ENCODE measurements at regions not wholly inside any gene's neighbourhood (a gene's known extent, or its start where the extent isn't known, plus 50 kb on each side); places are given as distances from the start of the nearest gene placed in this dataset.
"Not testable (repeated sequence)": the region's sequence is repeated elsewhere in the genome, so short reads cannot be mapped to it uniquely, and the experiment has no call there.

- peak overlapping the region; percentile 51 for H3K4me3 ChIP-seq (ENCODE audit: low read depth, low read length)
- DNase-seq (ENCODE audit: low read depth, low spot score), result no peak
- no peak for TF ChIP-seq CTCF (IDR thresholded peaks at IDR 0.05; ENCODE audit: low read depth, low read length)
- in situ Hi-C loops (cut with HindIII; ENCODE audit: low sequenced_read_pairs), result no loop called here
These were observed 265.4 kb downstream of the CGGBP1 start for GRCh38 chr3:87793337-87793877.

GRCh38 chr3:87792534-87793336, 266.1 kb downstream of the CGGBP1 start, which contains the start of gene HTR1F:
Gene HTR1F (plus strand): TSS chr3:87792706.
- TF ChIP-seq CTCF (IDR thresholded peaks at IDR 0.05; ENCODE audit: low read depth, low read length), result no peak
- H3K4me3 ChIP-seq (ENCODE audit: low read depth, low read length), result peak within 1 kb of the TSS; percentile 51
- no peak for DNase-seq (ENCODE audit: low read depth, low spot score)
- in situ Hi-C loops (cut with HindIII; ENCODE audit: low sequenced_read_pairs), result no loop called here

GRCh38 chr3:87792198-87792533, 266.6 kb downstream of the CGGBP1 start:
- DNase-seq (ENCODE audit: low read depth, low spot score), result no peak
- peak overlapping the region; percentile 51 for H3K4me3 ChIP-seq (ENCODE audit: low read depth, low read length)
- TF ChIP-seq CTCF (IDR thresholded peaks at IDR 0.05; ENCODE audit: low read depth, low read length), result no peak
- in situ Hi-C loops (cut with HindIII; ENCODE audit: low sequenced_read_pairs), result no loop called here

GRCh38 chr3:87791248-87792027, 267.4 kb downstream of the CGGBP1 start:
- no peak for TF ChIP-seq CTCF (IDR thresholded peaks at IDR 0.05; ENCODE audit: low read depth, low read length)
- in situ Hi-C loops (cut with HindIII; ENCODE audit: low sequenced_read_pairs), result no loop called here
- H3K4me3 ChIP-seq (ENCODE audit: low read depth, low read length), result no peak overlapping the region
- DNase-seq (ENCODE audit: low read depth, low spot score), result no peak

GRCh38 chr3:87789049-87789448, 269.8 kb downstream of the CGGBP1 start:
- H3K4me3 ChIP-seq (ENCODE audit: low read depth, low read length); DNase-seq (ENCODE audit: low read depth, low spot score); in situ Hi-C loops (cut with HindIII; ENCODE audit: low sequenced_read_pairs): not testable (repeated sequence)

GRCh38 chr3:87788516-87788915, 270.3 kb downstream of the CGGBP1 start:
- TF ChIP-seq CTCF (IDR thresholded peaks at IDR 0.05; ENCODE audit: low read depth, low read length), result no peak
- in situ Hi-C loops (cut with HindIII; ENCODE audit: low sequenced_read_pairs), result no loop called here
- no peak for DNase-seq (ENCODE audit: low read depth, low spot score)
- H3K4me3 ChIP-seq (ENCODE audit: low read depth, low read length), result no peak overlapping the region

GRCh38 chr3:87780811-87781210, 278.0 kb downstream of the CGGBP1 start:
- in situ Hi-C loops (cut with HindIII; ENCODE audit: low sequenced_read_pairs), result no loop called here
- TF ChIP-seq CTCF (IDR thresholded peaks at IDR 0.05; ENCODE audit: low read depth, low read length), result no peak

More at GRCh38 chr3:87780811-87781210, 278.0 kb downstream of the CGGBP1 start:
- DNase-seq (ENCODE audit: low read depth, low spot score), result no peak
- H3K4me3 ChIP-seq (ENCODE audit: low read depth, low read length), result no peak overlapping the region

Measured in astrocyte of the spinal cord (primary cell).